GM12878 (cell line): ENCODE measurements at regions not wholly inside any gene's neighbourhood (a gene's known extent, or its start where the extent isn't known, plus 50 kb on each side); places are given as distances from the start of the nearest gene placed in this dataset.

Experiments used
- ATAC-seq: fragments of 200-7000 bp; cut with Tn5 transposase; 3 replicates; pipeline ENCODE4 v1.9.1; 2020; ENCODE audit warnings: mild to moderate bottlenecking, moderate library complexity
- BruUV-seq: library from RNA; stranded (reverse); fragments of 400-500 nt; replicated peaks from 2 replicates; lab custom pipeline; 2021; lab: Mats Ljungman, UMichigan
- CTCF ChIA-PET: fragments of 300-600 bp; sonication (Branson Sonifier 250); formaldehyde crosslinking; extraction: SDS; loops from one replicate; lab custom pipeline; 2021; ENCODE audit warnings: inconsistent platforms; lab: Yijun Ruan, JAX
- POLR2A ChIA-PET: fragments of 350-600 bp; formaldehyde crosslinking; extraction: SDS; loops from one replicate; lab custom pipeline; 2021; ENCODE audit warnings: inconsistent platforms; lab: Charles Lee
- RAD21 ChIA-PET: fragments of 300-600 bp; sonication (Branson Sonifier 250); formaldehyde crosslinking; loops from one replicate; lab custom pipeline; 2023; ENCODE audit warnings: antibody characterized with exemption; ENCODE audit not compliant: unreplicated experiment; lab: Charles Lee
- SMC1A ChIA-PET: fragments of 300-600 bp; sonication (Branson Sonifier 250); formaldehyde crosslinking; loops from one replicate; lab custom pipeline; 2023; ENCODE audit not compliant: unreplicated experiment, uncharacterized antibody; lab: Charles Lee
- DNase-seq: peaks from one replicate; pipeline ENCODE4 v3.0.0-alpha.2; 2011; ENCODE audit warnings: low read depth, low spot score
- FAIRE-seq: peaks from 3 replicates; lab custom pipeline; 2011; peaks lifted over from hg19 to GRCh38; lab: Jason Lieb, UNC
- H2AFZ ChIP-seq: 2 replicates; pipeline ENCODE4 v1.6.0; 2011; ENCODE audit warnings: low read depth, low read length, control low read depth; ENCODE audit not compliant: control insufficient read depth
- H3K27ac ChIP-seq: 2 replicates; pipeline ENCODE4 v1.5.1; 2011; ENCODE audit warnings: control low read depth; ENCODE audit not compliant: control insufficient read depth, insufficient read depth
- H3K27me3 ChIP-seq, 2 experiments: replicated peaks in 1 of 2; 2 replicates each; pipeline versions ENCODE4 v1.6.0 to v1.6.1; 2011; ENCODE audit warnings: low read length in 1 of 2; ENCODE audit not compliant: control insufficient read depth in 2 of 2, insufficient read depth in 2 of 2
- H3K36me3 ChIP-seq, 2 experiments: 2 replicates each; pipeline ENCODE4 v1.5.1; 2011; ENCODE audit warnings: low read length in 1 of 2; ENCODE audit not compliant: control insufficient read depth in 2 of 2, insufficient read depth in 2 of 2
- H3K4me1 ChIP-seq: 2 replicates; pipeline ENCODE4 v1.6.1; 2011; ENCODE audit warnings: mild to moderate bottlenecking, low read length, moderate library complexity, mixed read lengths; ENCODE audit not compliant: control insufficient read depth, insufficient read depth
- H3K4me2 ChIP-seq: 2 replicates; pipeline ENCODE4 v1.6.0; 2011; ENCODE audit warnings: control low read depth; ENCODE audit not compliant: control insufficient read depth, insufficient read depth
- H3K4me3 ChIP-seq: fragments of 200-600 bp; sonication (generic); 2 replicates; pipeline ENCODE4 v1.5.1; 2016
- H3K79me2 ChIP-seq: 2 replicates; pipeline ENCODE4 v1.6.0; 2011; ENCODE audit warnings: low read length; ENCODE audit not compliant: control insufficient read depth, insufficient read depth
- H3K9ac ChIP-seq: 2 replicates; pipeline ENCODE4 v1.8.0; 2011; ENCODE audit warnings: low read length, control low read depth, mixed read lengths; ENCODE audit not compliant: control insufficient read depth, insufficient read depth
- H3K9me3 ChIP-seq: replicated peaks from 3 replicates; pipeline ENCODE4 v1.5.1; 2011; ENCODE audit warnings: mild to moderate bottlenecking, low read length; ENCODE audit not compliant: control insufficient read depth, insufficient read depth
- H4K20me1 ChIP-seq: 2 replicates; pipeline ENCODE4 v1.6.0; 2011; ENCODE audit not compliant: control insufficient read depth, insufficient read depth
- ASH2L ChIP-seq: fragments of 300-600, 200-600 bp; sonication (generic); IDR thresholded peaks from 2 replicates; pipeline ENCODE4 v1.6.1; 2017; ENCODE audit warnings: low read depth, mild to moderate bottlenecking, borderline replicate concordance
- ATF3 ChIP-seq: IDR thresholded peaks from 2 replicates; pipeline ENCODE4 v1.6.1; 2011; ENCODE audit warnings: low read depth, mild to moderate bottlenecking, low read length, moderate library complexity, borderline replicate concordance; ENCODE audit errors: extremely low read depth
- EED ChIP-seq: sonication (generic); IDR thresholded peaks from 2 replicates; pipeline ENCODE4 v1.6.1; 2016; ENCODE audit warnings: antibody characterized with exemption, low read depth
- HDAC2 ChIP-seq: fragments of 200-600 bp; sonication (generic); IDR thresholded peaks from 2 replicates; pipeline ENCODE4 v1.6.1; 2017
- KDM1A ChIP-seq: fragments of 200-600 bp; sonication (generic); IDR thresholded peaks from 2 replicates; pipeline ENCODE4 v1.6.1; 2016; ENCODE audit warnings: borderline replicate concordance
- LARP7 ChIP-seq: fragments of 450-650 bp; IDR thresholded peaks from 2 replicates; pipeline ENCODE4 v1.6.1; 2017; ENCODE audit warnings: mild to moderate bottlenecking
- SREBF1 ChIP-seq: IDR thresholded peaks from 2 replicates; pipeline ENCODE4 v1.6.1; 2012; ENCODE audit warnings: mild to moderate bottlenecking, low read length
- SUZ12 ChIP-seq: fragments of 200-600 bp; sonication (generic); IDR thresholded peaks from one replicate; pipeline ENCODE4 v1.6.1; 2018; ENCODE audit warnings: antibody characterized with exemption, mild to moderate bottlenecking; ENCODE audit not compliant: unreplicated experiment
- YY1 ChIP-seq: IDR thresholded peaks from 2 replicates; pipeline ENCODE4 v1.6.1; 2011; ENCODE audit warnings: low read depth, mild to moderate bottlenecking, low read length
- ZBED1 ChIP-seq: IDR thresholded peaks from 2 replicates; pipeline ENCODE4 v1.6.1; 2016; ENCODE audit warnings: borderline replicate concordance
- ZBTB33 ChIP-seq: fragments of 450-650 bp; IDR thresholded peaks from 2 replicates; pipeline ENCODE4 v1.6.1; 2017; ENCODE audit warnings: mild to moderate bottlenecking
- ZNF592 ChIP-seq: fragments of 450-650 bp; IDR thresholded peaks from 2 replicates; pipeline ENCODE4 v1.6.1; 2017; ENCODE audit warnings: mild to moderate bottlenecking, moderate library complexity
- WGBS: methylation state at CpG from one replicate; pipeline ENCODE4 v1.1.6; 2016; ENCODE audit warnings: low lambda C conversion rate; ENCODE audit not compliant: insufficient replicate concordance, insufficient coverage; ENCODE audit errors: missing lambda C conversion rate; 5-methylcytosine and 5-hydroxymethylcytosine counted together
- in situ Hi-C: fragments of 300-500 bp; cut with MboI; formaldehyde crosslinking; loops from 9 replicates; pipeline ENCODE4 v1.14.3; 2018; ENCODE audit warnings: mixed read lengths
- intact Hi-C: fragments of 100-400 bp; cut with micrococcal nuclease; formaldehyde crosslinking; loops from one replicate; pipeline ENCODE4 v1.14.2; 2022; ENCODE audit not compliant: unreplicated experiment

GRCh38 chr12:102534899-102535298, 54.5 kb upstream of the IGF1 start:
- Histone ChIP-seq H3K9me3 (no peaks in the 10 kb centered on the region), H3K4me1 (no peaks in the 10 kb centered on the region), H3K79me2 (no peaks in the 10 kb centered on the region), H3K9ac (no peak overlapping the region), H4K20me1 (no peaks in the 10 kb centered on the region), H3K4me3 (no peak overlapping the region), H3K27me3 (no peaks in the 10 kb centered on the region), H3K4me2 (no peak overlapping the region), H3K27ac (no peak overlapping the region), H3K36me3 (no peaks in the 10 kb centered on the region), H2AFZ (no peak overlapping the region)
- 77% methylated on average over 12 of the region's 13 CpGs for WGBS
- in situ Hi-C loops = no loop called here
- DNase-seq = no peak
- no peak for ATAC-seq
- TF ChIP-seq SUZ12 (no peak), ZBED1 (no peak), ZBTB33 (no peak), KDM1A (no peak), ASH2L (no peak), YY1 (no peak), ZNF592 (no peak), SREBF1 (no peak), EED (no peak), ATF3 (no peak), LARP7 (no peak), HDAC2 (no peak)
- BruUV-seq = no TSS peak
- RAD21 ChIA-PET = interaction anchor here (1.1 kb wide), 1 partner anchor 9 kb away, joined by 4 read pairs; no protein-coding TSS in a partner anchor
- SMC1A ChIA-PET = interaction anchor here (0.8 kb wide), 1 partner anchor 31 kb away, joined by 4 read pairs; no protein-coding TSS in a partner anchor
- POLR2A ChIA-PET = no interaction called here
- CTCF ChIA-PET = no interaction called here
- intact Hi-C loops = no loop called here
- no peak for FAIRE-seq
